ENCODE measurements at regions not wholly inside any gene's neighbourhood (a gene's known extent, or its start where the extent isn't known, plus 50 kb on each side); places are given as distances from the start of the nearest gene placed in this dataset.
A peak's percentile ranks its signal among the peaks of the same experiment; 100 is the strongest.

DNA sequence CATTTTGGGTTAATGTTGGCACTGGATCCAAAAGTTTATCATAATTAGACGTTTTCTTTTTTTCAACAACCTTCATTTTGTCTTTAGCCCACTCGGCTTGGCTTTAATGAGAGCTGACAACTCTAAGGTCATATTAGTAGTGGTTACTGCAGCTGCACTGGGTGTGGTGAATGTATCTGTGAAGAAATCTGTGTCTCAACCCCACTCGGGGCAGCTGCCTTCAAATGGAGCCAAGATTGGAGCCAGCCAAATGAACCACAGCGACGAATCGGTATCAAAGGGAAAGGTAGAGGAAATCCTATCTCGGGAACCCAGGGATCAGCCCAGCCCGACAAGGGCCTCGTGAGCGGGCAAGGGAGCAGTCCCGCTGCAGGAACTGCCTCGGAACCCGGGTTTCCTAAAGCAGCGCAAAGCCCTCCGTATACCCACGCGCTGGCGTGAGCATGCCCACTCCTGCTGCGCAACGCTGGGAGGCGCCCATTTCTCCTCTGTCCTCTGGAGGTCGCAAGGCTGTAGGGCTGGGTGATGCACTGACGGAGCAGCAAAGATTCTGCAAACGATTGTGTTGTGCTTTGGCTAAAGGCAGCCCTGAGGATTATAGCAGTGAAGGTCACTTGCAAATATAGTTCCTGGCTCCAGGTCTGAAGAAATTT, 98.7 kb upstream of the MBL2 start:
- H3K27me3 ChIP-seq (ENCODE audit: insufficient read depth, low read length) = no peaks in the 10 kb centered on the region
- H2BK120ac ChIP-seq (ENCODE audit: low read depth, low read length, poor library complexity, severe bottlenecking) = no peak overlapping the region
- no peaks in the 10 kb centered on the region for H3K23me2 ChIP-seq (ENCODE audit: insufficient read length, low read depth, low read length, poor library complexity, severe bottlenecking)
- H3T11ph ChIP-seq (ENCODE audit: low read length) = no peak overlapping the region
- WGBS (ENCODE audit: extremely low coverage, insufficient read length, low lambda C conversion rate) = no CpG with 5 or more reads among the region's 24 CpGs
- peaks cover 10% of the 10 kb centered on the region for H3K9me3 ChIP-seq (ENCODE audit: control insufficient read depth, low read depth, low read length)
- no peak overlapping the region for H3K4ac ChIP-seq (ENCODE audit: low read depth, low read length)
- H3K23ac ChIP-seq (ENCODE audit: insufficient read length, low read depth, low read length) = no peak overlapping the region
- no peaks in the 10 kb centered on the region for H3K4me1 ChIP-seq (ENCODE audit: insufficient read depth, low read length)
- no peak overlapping the region for H3K14ac ChIP-seq (ENCODE audit: insufficient read depth, low read length)
- H4K5ac ChIP-seq (ENCODE audit: insufficient read length, low read depth, low read length) = no peak overlapping the region
- no peak overlapping the region for H2BK15ac ChIP-seq (ENCODE audit: low read depth, low read length)
- H3K4me3 Mint-ChIP-seq = no peak overlapping the region
- H3K9ac ChIP-seq (ENCODE audit: extremely low read depth, insufficient read length, low read length) = no peak overlapping the region
- H3K79me1 ChIP-seq (ENCODE audit: insufficient read depth, low read depth, low read length, poor library complexity, severe bottlenecking) = no peaks in the 10 kb centered on the region
- H3K27ac ChIP-seq (ENCODE audit: insufficient read length, low read depth, low read length) = no peak overlapping the region
- H2AFZ ChIP-seq (ENCODE audit: low read length) = no peak overlapping the region
- no peak overlapping the region for H3K56ac ChIP-seq (ENCODE audit: insufficient read length, low read depth, low read length)
- no peaks in the 10 kb centered on the region; a peak in 1 of 4 replicates for H3K4me1 Mint-ChIP-seq
- H4K8ac ChIP-seq (replicated peaks; ENCODE audit: insufficient read length, low read depth, low read length) = no peak overlapping the region
- H3K79me2 ChIP-seq (ENCODE audit: insufficient read depth, low read length) = no peaks in the 10 kb centered on the region
- H2AK5ac ChIP-seq (ENCODE audit: insufficient read length, low read length) = no peak overlapping the region
- DNase-seq = peak; percentile 31
- no peak overlapping the region for H4K91ac ChIP-seq (ENCODE audit: insufficient read length, low read depth, low read length)
- TF ChIP-seq, protein P1, sequence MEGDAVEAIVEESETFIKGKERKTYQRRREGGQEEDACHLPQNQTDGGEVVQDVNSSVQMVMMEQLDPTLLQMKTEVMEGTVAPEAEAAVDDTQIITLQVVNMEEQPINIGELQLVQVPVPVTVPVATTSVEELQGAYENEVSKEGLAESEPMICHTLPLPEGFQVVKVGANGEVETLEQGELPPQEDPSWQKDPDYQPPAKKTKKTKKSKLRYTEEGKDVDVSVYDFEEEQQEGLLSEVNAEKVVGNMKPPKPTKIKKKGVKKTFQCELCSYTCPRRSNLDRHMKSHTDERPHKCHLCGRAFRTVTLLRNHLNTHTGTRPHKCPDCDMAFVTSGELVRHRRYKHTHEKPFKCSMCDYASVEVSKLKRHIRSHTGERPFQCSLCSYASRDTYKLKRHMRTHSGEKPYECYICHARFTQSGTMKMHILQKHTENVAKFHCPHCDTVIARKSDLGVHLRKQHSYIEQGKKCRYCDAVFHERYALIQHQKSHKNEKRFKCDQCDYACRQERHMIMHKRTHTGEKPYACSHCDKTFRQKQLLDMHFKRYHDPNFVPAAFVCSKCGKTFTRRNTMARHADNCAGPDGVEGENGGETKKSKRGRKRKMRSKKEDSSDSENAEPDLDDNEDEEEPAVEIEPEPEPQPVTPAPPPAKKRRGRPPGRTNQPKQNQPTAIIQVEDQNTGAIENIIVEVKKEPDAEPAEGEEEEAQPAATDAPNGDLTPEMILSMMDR (conservative IDR thresholded peaks at IDR 0.05) = peak; percentile 19; the same call in 1 of the 3 replicates
- no peaks in the 10 kb centered on the region for H4K20me1 ChIP-seq (ENCODE audit: control insufficient read depth, insufficient read depth, insufficient read length)
- no peak overlapping the region for H3K18ac ChIP-seq (ENCODE audit: insufficient read length, low read depth, low read length)
- H2BK20ac ChIP-seq (ENCODE audit: low read depth, low read length, poor library complexity, severe bottlenecking) = no peak overlapping the region
- no peak overlapping the region for H3K4me2 ChIP-seq (ENCODE audit: insufficient read depth, insufficient read length, low read length)
- no peaks in the 10 kb centered on the region for H3K27me3 Mint-ChIP-seq (ENCODE audit: low read depth)
- H2BK12ac ChIP-seq (ENCODE audit: insufficient read length, low read depth, low read length) = no peak overlapping the region
- H3K36me3 Mint-ChIP-seq (ENCODE audit: insufficient read depth in 1 of 3, low read depth in 3 of 3) = peaks cover 29 to 41% (median 31%) of the 10 kb centered on the region in 3 experiments
- H2BK5ac ChIP-seq (ENCODE audit: insufficient read length, low read length) = no peak overlapping the region
- H3K9me3 Mint-ChIP-seq = peaks cover 39% of the 10 kb centered on the region in 2 experiments
- no peak overlapping the region for H3K27ac Mint-ChIP-seq
